SH-SY5Y (cell line): ENCODE measurements at regions not wholly inside any gene's neighbourhood (a gene's known extent, or its start where the extent isn't known, plus 50 kb on each side); places are given as distances from the start of the nearest gene placed in this dataset.
A peak's percentile ranks its signal among the peaks of the same experiment; 100 is the strongest.

Experiments
- GATA2 ChIP-seq: IDR thresholded peaks from 2 replicates; pipeline ENCODE4 v1.6.1; 2011; ENCODE audit warnings: mild to moderate bottlenecking, low read depth, low read length
- GATA3 ChIP-seq: IDR thresholded peaks from 2 replicates; pipeline ENCODE4 v1.6.1; 2011; ENCODE audit warnings: low read depth, mild to moderate bottlenecking, low read length, moderate library complexity

DNA sequence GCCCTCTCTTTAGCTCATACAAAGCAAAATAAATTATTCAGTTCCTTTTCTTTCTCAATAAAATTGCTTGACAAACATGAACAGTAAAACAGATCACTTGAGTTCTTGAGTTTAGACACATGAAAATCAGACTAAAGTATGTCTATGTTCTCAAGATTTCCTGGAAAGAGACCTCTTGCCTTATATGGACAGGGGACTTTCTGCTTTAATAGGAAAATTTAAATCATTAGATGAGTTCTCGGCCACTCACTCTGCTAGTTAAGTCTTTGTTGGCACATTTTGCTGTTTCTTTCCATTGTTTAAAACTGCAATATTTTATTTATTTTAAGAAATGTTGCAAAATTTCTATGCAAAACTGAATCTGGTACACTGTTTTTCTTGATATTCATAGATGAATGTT is 207.8 kb downstream of the RND3 start:
- TF ChIP-seq GATA2 (no peak), GATA3 (no peak)

DNA sequence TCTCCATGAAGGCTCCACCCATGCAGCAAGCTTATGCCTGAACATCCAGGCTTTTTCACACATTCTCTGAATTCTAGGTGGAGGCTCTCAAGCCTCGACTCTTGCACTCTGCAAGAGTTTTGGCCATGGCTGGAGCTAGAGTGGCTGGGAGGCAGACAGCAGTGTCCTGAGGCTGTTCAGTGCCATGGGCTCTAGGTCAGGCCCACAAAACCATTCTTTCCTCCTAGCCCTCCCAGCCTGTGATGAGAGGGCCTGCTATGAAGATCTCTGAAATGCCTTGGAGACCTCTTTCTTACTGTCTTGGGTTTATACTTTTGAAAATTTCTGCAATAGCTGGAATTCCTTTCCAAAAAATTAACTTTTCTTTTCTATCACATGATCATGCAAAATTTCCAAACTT is 210.7 kb downstream of the RND3 start:
- TF ChIP-seq GATA3 (no peak), GATA2 (no peak)

DNA sequence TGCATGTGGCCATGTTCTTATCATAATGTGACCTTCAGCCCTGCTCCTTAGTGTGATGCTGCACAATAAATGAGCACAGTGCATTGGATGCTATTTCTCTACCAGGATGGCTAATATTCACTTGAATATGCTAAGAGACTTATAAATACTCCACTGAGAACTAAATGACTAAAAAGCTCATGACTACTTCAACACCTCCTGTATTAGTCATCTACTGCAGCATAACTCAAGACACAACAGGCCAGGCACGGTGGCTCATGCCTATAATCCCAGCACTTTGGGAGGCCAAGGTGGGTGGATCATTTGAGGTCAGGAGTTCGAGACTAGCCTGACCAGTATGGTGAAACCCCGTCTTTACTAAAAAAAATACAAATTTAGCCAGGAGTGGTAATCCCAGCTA is 213.4 kb downstream of the RND3 start:
- TF ChIP-seq GATA2 (no peak), GATA3 (no peak)

DNA sequence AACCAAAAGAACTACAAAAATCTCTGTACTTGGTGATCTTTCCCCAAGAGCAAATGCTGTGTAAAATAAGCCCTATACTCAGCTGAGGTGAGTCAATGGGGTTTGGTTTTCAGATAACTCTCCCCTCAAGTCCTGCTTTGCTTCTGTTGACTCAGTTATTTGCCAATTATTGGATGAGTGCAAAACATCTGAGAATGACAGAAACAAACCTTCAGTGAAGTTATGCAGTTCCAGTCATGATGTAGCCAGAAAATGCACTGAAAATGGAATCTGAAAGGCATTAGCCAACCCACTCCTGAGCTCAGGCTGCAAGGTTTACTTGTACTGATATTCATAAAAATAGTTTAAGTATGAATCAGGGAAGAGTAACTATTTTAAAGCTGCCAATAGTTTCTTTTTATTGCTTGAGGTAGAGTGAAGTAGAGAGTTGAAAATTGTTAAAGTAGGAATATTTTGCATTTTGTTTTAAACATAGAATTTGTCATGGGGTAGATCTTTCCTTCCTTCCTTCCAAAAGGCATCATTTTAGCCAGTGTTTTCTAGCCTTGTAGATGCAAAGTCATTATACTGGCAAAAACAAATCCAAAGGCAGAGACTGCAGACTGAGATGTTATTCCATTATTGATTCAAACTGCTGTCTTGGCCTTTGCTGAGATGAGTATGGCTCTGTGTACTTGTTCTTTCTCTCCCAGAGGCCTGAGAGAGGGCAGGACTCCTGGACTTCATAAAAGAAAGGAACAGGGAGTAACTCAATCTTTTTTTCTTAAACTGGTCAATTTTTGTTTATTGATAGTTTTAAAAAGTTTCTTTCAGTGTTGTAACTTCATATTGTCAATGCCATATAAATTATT is 215.3 kb downstream of the RND3 start:
- no peak for TF ChIP-seq GATA2
- TF ChIP-seq GATA3 = no peak

DNA sequence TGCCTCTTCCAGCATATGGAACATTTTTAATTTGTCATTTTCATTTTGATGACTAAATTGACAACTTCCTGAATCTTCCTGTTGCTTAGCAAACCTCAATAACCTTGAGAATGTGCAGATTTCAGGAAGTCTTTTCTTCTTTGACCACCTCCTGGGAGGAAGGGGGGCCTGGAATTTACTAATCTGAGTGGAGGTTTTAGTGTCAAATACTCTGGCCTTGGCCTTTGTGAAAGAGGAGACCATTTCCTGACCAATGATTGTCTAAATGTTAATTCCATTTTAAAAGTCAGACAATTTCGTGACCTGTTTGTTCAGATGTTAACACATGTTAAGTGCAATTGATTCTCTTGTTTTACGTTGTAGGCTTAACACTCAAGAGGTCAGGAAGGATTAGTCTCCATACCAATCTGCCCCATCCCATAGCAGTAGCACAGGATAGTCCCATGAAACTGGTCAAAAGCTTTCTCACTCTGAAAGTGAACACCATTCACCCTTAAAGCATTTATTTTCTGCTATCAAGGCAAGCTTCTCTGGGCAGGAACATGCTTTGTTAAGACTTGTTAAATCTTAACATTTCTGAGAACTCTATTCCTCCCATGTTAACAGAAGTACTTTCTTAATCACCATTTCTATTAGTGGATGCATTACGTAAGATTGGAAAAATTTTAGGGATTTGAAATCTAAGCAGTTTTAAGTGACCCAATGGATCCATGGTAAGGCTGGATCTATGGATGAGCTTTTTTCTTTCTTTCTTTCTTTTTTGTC is 219.6 kb downstream of the RND3 start:
- TF ChIP-seq GATA3 (no peak), GATA2 (no peak)

DNA sequence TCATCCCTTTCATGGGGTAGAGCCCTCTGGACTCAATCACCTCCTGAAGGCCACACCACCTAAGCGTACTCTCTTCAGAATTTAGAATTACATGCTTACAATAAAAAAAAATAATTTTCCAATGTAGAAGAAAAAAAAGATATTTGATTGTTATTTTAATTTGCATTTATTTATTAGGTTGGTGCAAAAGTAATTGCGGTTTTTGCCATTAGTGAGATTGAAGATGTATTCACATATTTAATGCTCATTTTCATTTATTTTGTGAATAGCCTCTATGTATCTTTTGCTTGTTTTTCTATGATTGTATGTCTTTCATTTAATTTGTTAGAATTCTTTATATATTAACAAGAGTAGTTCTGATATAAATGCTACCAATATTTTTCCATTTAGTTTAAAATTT is 220.5 kb downstream of the RND3 start:
- no peak for TF ChIP-seq GATA2
- TF ChIP-seq GATA3 = no peak

DNA sequence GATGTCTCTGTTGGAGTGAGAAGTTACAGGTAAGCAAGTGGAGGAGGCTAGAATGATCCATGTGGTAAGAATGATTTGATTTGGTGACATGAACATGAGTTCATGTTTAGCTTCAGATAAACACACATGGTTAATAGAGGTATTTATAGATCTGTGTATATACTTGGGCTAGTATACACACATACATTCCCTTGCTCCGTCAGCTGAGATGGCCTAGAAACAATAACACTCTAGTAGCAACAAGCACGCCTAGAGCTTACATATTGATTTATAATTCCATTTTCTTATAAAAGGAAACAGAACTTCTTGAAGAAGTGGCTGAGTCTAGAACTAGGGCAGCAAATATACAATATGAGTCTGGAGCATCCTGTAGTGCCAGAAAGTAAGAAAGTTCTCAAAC is 223.0 kb downstream of the RND3 start:
- TF ChIP-seq GATA3 (no peak), GATA2 (no peak)

DNA sequence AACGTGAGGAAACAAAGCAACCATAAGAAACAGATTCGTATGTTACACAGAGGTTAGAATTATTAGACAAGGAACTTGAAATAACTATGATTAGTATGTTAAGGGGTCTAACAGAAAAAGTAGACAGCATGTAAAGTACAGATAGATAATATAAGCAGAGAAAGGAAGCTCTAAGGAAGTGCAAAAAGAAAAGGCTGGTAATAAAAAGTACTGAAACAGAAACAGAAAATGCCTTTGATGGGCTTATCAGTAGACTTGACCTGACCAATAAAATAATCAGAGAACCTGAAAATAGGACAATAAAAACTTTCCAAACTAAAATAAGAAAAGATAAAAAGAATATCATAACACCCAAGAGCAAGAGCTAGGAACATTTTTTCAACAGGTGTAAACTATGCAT is 225.8 kb downstream of the RND3 start:
- TF ChIP-seq GATA3 (no peak), GATA2 (no peak)

DNA sequence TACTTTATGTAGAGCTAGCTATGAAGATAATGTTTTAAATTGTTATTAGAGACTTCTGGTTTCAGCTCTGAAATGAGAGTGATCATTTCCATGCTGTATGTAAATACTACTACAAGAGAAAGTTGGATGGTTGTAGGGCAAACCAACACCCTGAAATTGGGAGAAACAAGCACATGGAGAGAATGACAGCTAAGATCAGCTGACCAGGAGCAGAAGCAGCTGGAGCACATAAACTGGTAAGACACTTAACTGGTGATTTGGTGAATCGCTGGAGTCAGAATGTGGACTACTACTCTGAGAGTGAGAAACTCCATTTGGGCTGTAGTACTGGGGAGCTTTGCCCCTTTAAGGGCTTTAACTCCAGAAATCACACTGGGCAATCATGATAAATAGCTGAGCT is 226.8 kb downstream of the RND3 start:
- TF ChIP-seq GATA3 (0 out of 2 replicates have a peak, but pooled peaks have one; percentile 16), GATA2 (no peak)

DNA sequence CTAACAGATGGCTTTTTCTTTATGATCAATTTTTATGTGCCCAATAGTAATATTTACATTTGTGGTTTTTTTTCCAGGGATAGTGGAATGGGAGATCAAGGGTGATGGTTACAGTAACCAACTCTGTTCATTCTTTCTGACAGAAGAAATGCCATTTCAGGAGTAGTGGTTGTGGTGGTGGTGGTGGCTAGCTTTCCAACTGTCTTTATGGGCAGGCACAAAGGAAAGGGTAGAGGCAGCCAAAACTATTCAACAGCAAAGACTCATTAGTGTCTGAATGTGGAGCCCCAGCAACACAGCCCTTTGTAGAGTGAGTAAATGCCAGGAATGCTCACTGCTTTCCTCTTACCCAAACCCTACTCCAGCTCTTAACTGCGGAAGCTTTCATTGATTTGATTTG is 227.7 kb downstream of the RND3 start:
- TF ChIP-seq GATA3 (no peak), GATA2 (no peak)

DNA sequence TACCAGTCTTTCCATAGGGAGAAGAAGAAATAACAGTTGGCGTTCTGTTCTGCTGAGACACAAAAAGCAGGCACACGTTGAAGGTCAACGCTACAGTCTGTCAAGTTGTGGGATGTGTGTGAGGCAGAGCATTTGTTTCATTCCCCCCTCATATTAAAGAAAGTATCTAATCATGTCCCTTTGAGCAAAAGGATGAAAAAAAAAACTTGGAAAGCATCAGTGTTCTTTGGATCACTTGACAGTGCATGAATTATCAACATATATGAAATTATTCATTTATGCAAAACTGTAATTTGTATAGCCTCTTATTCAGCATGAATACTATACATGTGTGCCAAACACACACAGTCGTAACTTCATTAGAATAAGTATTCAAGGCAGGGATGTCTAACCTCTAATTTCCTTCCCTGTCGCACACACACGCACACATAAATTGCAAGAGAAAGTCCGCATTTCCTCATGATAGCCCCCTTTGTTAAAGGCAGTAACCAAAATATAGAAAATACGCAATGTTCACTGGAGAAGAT is 228.6 kb downstream of the RND3 start:
- TF ChIP-seq GATA3 (no peak), GATA2 (no peak)

DNA sequence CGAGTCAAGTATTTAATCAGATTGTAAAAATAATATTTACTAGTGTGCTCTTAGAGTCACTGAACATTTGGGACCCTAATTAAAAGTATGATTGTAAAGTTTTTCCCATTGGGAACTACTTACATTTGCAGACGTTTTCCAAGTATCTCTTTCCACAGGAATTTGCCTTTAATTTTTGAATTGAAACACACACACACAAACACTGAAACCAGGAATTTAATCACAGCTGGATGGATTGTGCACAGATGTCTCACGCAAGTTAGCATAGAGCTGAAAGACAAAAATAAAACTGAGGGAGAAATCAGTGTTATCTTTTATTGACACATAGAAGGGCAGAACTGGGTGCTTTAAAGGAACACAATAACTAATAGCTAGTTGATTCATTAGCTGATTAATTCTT is 230.7 kb downstream of the RND3 start:
- TF ChIP-seq GATA2 (no peak), GATA3 (no peak)

DNA sequence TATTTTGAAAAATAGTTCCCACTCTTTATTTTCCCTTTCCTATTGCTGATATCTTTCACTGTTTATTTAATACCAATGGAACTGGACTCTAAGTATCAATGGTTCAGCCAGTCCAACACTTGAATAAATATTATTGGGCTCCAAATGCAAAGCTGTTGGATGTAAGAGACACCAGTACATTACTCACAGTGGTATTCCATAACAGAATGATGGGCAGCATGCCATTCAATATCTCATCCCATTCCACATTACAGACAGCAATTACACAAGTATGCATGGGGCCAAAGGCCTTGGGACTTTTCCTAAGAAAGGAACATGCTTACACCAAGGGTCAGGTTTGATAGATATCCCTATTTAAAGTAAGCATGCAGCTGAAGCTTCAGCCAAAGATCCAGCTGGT is 231.9 kb downstream of the RND3 start:
- TF ChIP-seq GATA3 = no peak
- no peak for TF ChIP-seq GATA2

DNA sequence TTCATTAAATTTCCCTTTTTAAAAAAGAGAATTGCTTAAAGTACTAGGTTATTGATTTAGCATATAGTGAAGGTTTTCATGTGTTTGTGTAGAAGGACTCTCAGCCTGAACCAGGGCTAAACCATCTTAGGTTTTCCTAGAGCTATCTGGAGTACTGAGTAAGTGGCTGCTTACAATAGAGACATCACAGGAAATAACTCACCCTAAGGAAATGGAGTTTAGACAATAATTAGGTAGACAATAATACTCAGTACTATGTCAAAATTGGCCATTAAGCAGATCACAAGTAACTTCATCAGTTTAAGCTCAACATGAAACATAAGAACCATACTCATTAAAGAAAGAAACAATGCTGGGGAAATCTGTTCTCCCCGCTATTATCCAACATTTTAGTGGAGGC is 240.0 kb downstream of the RND3 start:
- TF ChIP-seq GATA2 (no peak), GATA3 (no peak)
